ENCODE measurements at regions not wholly inside any gene's neighbourhood (a gene's known extent, or its start where the extent isn't known, plus 50 kb on each side); places are given as distances from the start of the nearest gene placed in this dataset.

GRCh38 chr4:46684041-46684440 is 225.0 kb downstream of the COX7B2 start:
- Histone ChIP-seq H3K9ac (ENCODE audit: low read depth in 1 of 2, low read length in 2 of 2) (no peak overlapping the region), H3K4me1 (ENCODE audit: control insufficient read depth in 4 of 4, insufficient read depth in 4 of 4, low read length in 3 of 4) (no peaks in the 10 kb centered on the region), H3K36me3 (ENCODE audit: control insufficient read depth in 4 of 4, insufficient read depth in 3 of 4, low read depth in 1 of 4, low read length in 3 of 4) (no peaks in the 10 kb centered on the region), H3K4me3 (ENCODE audit: low read depth in 1 of 3, low read length in 3 of 3) (no peak overlapping the region), H3K9me3 (ENCODE audit: control insufficient read depth in 4 of 4, low read length in 3 of 4) (no peaks in the 10 kb centered on the region), H3K27me3 (ENCODE audit: control insufficient read depth in 4 of 4, insufficient read depth in 4 of 4, low read length in 3 of 4) (no peaks in the 10 kb centered on the region), H3K27ac (ENCODE audit: low read depth in 1 of 2, low read length in 2 of 2) (no peak overlapping the region)
- DNase-seq (ENCODE audit: low spot score) = no peak
- TF ChIP-seq TAF1 (conservative IDR thresholded peaks at IDR 0.05) (no peak), SP1 (IDR thresholded peaks at IDR 0.05) (no peak), FOXA1 (IDR thresholded peaks at IDR 0.05) (no peak), FOXA2 (IDR thresholded peaks at IDR 0.05) (no peak), HNF4G (IDR thresholded peaks at IDR 0.05) (no peak), HNF4A (conservative IDR thresholded peaks at IDR 0.05) (no peak), NR2F2 (IDR thresholded peaks at IDR 0.05) (no peak), CTCF (IDR thresholded peaks at IDR 0.05; ENCODE audit: low read depth, low read length, missing input control) (no peak), EGR1 (IDR thresholded peaks at IDR 0.05; ENCODE audit: low read depth in 2 of 2) (no peak), JUND (IDR thresholded peaks at IDR 0.05) (no peak), YY1 (IDR thresholded peaks at IDR 0.05) (no peak), RXRA (IDR thresholded peaks at IDR 0.05) (no peak)
- 64% methylated on average over 2 of the region's 2 CpGs for WGBS

GRCh38 chr4:46676364-46676763 is 232.7 kb downstream of the COX7B2 start:
- H3K27me3 ChIP-seq (ENCODE audit: control insufficient read depth in 4 of 4, insufficient read depth in 4 of 4, low read length in 3 of 4) = no peaks in the 10 kb centered on the region
- no peak overlapping the region for H3K27ac ChIP-seq (ENCODE audit: low read depth in 1 of 2, low read length in 2 of 2)
- H3K9ac ChIP-seq (ENCODE audit: low read depth in 1 of 2, low read length in 2 of 2) = no peak overlapping the region
- no peaks in the 10 kb centered on the region for H3K4me1 ChIP-seq (ENCODE audit: control insufficient read depth in 4 of 4, insufficient read depth in 4 of 4, low read length in 3 of 4)
- TF ChIP-seq GABPA (IDR thresholded peaks at IDR 0.05 in 1 of 2, conservative IDR thresholded peaks at IDR 0.05 in 1 of 2) (no peak), CTCF (IDR thresholded peaks at IDR 0.05; ENCODE audit: low read depth, low read length, missing input control) (no peak), REST (IDR thresholded peaks at IDR 0.05) (no peak), FOXA2 (IDR thresholded peaks at IDR 0.05) (no peak), YY1 (IDR thresholded peaks at IDR 0.05) (no peak), MAX (IDR thresholded peaks at IDR 0.05) (no peak), TAF1 (conservative IDR thresholded peaks at IDR 0.05) (no peak), NR2F2 (IDR thresholded peaks at IDR 0.05) (no peak), SP1 (IDR thresholded peaks at IDR 0.05) (no peak), EGR1 (IDR thresholded peaks at IDR 0.05; ENCODE audit: low read depth in 2 of 2) (no peak), FOXA1 (IDR thresholded peaks at IDR 0.05) (no peak), ATF3 (IDR thresholded peaks at IDR 0.05) (no peak)
- WGBS = 73% methylated on average over 1 of the region's 1 CpG
- DNase-seq (ENCODE audit: low spot score) = no peak
- peaks cover 0 to 5% (median 0%) of the 10 kb centered on the region in 4 donors for H3K9me3 ChIP-seq (ENCODE audit: control insufficient read depth in 4 of 4, low read length in 3 of 4)
- H3K4me3 ChIP-seq (ENCODE audit: low read depth in 1 of 3, low read length in 3 of 3) = no peak overlapping the region
- H3K36me3 ChIP-seq (ENCODE audit: control insufficient read depth in 4 of 4, insufficient read depth in 3 of 4, low read depth in 1 of 4, low read length in 3 of 4) = no peaks in the 10 kb centered on the region
